ENCODE measurements at regions not wholly inside any gene's neighbourhood (a gene's known extent, or its start where the extent isn't known, plus 50 kb on each side); places are given as distances from the start of the nearest gene placed in this dataset.

- DNase-seq (ENCODE audit: low read depth): no peak
These were observed 1260.3 kb downstream of the BRD1 start for GRCh38 chr22:48567213-48567975.

GRCh38 chr22:48566741-48567140 lies 1260.9 kb downstream of the BRD1 start:
- no peak overlapping the region; the same call in 1 of the 2 replicates for H3K4me3 ChIP-seq (ENCODE audit: control insufficient read depth, low read depth, low read length)
- TF ChIP-seq CTCF (IDR thresholded peaks at IDR 0.05; ENCODE audit: control insufficient read depth, insufficient read depth, low read depth, low read length, missing control alignments): no peak
- no peak for DNase-seq (ENCODE audit: low read depth)

More at GRCh38 chr22:48567213-48567975, 1260.3 kb downstream of the BRD1 start:
- no peak overlapping the region; the same call in 1 of the 2 replicates for H3K4me3 ChIP-seq (ENCODE audit: control insufficient read depth, low read depth, low read length)
- TF ChIP-seq CTCF (IDR thresholded peaks at IDR 0.05; ENCODE audit: control insufficient read depth, insufficient read depth, low read depth, low read length, missing control alignments): no peak

- no peak for TF ChIP-seq CTCF (IDR thresholded peaks at IDR 0.05; ENCODE audit: control insufficient read depth, insufficient read depth, low read depth, low read length, missing control alignments)
- H3K4me3 ChIP-seq (ENCODE audit: control insufficient read depth, low read depth, low read length): no peak overlapping the region
- no peak for DNase-seq (ENCODE audit: low read depth)
These were observed 1261.7 kb downstream of the BRD1 start for GRCh38 chr22:48565901-48566501.

GRCh38 chr22:48564995-48565394 lies 1262.7 kb downstream of the BRD1 start:
- TF ChIP-seq CTCF (IDR thresholded peaks at IDR 0.05; ENCODE audit: control insufficient read depth, insufficient read depth, low read depth, low read length, missing control alignments): no peak
- no peak overlapping the region for H3K4me3 ChIP-seq (ENCODE audit: control insufficient read depth, low read depth, low read length)
- DNase-seq (ENCODE audit: low read depth): no peak

GRCh38 chr22:48563966-48564330 lies 1263.7 kb downstream of the BRD1 start:
- no peak for DNase-seq (ENCODE audit: low read depth)
- no peak for TF ChIP-seq CTCF (IDR thresholded peaks at IDR 0.05; ENCODE audit: control insufficient read depth, insufficient read depth, low read depth, low read length, missing control alignments)
- H3K4me3 ChIP-seq (ENCODE audit: control insufficient read depth, low read depth, low read length): no peak overlapping the region

- TF ChIP-seq CTCF (IDR thresholded peaks at IDR 0.05; ENCODE audit: control insufficient read depth, insufficient read depth, low read depth, low read length, missing control alignments): no peak
- no peak overlapping the region for H3K4me3 ChIP-seq (ENCODE audit: control insufficient read depth, low read depth, low read length)
- DNase-seq (ENCODE audit: low read depth): no peak
These were observed 1264.3 kb downstream of the BRD1 start for GRCh38 chr22:48563118-48563965.

Data from AG09309 (cell line).